ENCODE measurements at regions not wholly inside any gene's neighbourhood (a gene's known extent, or its start where the extent isn't known, plus 50 kb on each side); places are given as distances from the start of the nearest gene placed in this dataset.

DNA sequence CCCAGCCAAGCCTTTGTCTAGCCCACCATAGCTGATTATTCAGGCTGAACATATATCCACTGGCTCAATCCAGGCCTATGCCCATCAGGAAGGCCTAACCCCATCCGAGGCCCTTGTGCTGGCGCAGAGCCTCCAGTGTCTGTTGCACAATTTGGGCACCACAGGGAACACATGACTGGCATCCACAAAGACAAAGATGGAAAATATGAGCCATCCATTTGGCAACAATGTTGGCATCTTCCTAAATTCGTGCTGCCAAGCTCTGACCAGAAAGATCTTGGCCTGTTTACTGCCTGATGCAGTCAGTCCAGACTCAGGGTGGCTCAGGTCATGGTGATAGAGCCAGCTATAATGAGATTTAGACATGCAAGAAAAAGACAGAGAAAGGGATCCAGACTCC, 233.8 kb downstream of the PIK3R1 start:
- DNase-seq (ENCODE audit: extremely low spot score), result no peak
- Histone ChIP-seq H3K4me3 (ENCODE audit: low read depth, low read length) (no peak overlapping the region), H3K4me1 (ENCODE audit: insufficient read depth) (no peaks in the 10 kb centered on the region), H3K36me3 (ENCODE audit: insufficient read depth) (no peaks in the 10 kb centered on the region), H3K27ac (ENCODE audit: low read depth) (no peak overlapping the region)
- 84% methylated on average over 3 of the region's 3 CpGs for WGBS

- H3K36me3 ChIP-seq (ENCODE audit: insufficient read depth), result no peaks in the 10 kb centered on the region
- no peak overlapping the region for H3K4me3 ChIP-seq (ENCODE audit: low read depth, low read length)
- H3K4me1 ChIP-seq (ENCODE audit: insufficient read depth), result no peaks in the 10 kb centered on the region
- DNase-seq (ENCODE audit: extremely low spot score), result no peak
- H3K27ac ChIP-seq (ENCODE audit: low read depth), result no peak overlapping the region
- WGBS, result 79% methylated on average over 5 of the region's 5 CpGs
These were observed 234.8 kb downstream of the PIK3R1 start for GRCh38 chr5:68450245-68450852.

GRCh38 chr5:68452286-68452685, 236.7 kb downstream of the PIK3R1 start:
- WGBS, result 93% methylated on average over 3 of the region's 3 CpGs
- no peak overlapping the region for H3K27ac ChIP-seq (ENCODE audit: low read depth)
- DNase-seq (ENCODE audit: extremely low spot score), result no peak
- H3K36me3 ChIP-seq (ENCODE audit: insufficient read depth), result no peaks in the 10 kb centered on the region
- H3K4me1 ChIP-seq (ENCODE audit: insufficient read depth), result no peaks in the 10 kb centered on the region
- no peak overlapping the region for H3K4me3 ChIP-seq (ENCODE audit: low read depth, low read length)

DNA sequence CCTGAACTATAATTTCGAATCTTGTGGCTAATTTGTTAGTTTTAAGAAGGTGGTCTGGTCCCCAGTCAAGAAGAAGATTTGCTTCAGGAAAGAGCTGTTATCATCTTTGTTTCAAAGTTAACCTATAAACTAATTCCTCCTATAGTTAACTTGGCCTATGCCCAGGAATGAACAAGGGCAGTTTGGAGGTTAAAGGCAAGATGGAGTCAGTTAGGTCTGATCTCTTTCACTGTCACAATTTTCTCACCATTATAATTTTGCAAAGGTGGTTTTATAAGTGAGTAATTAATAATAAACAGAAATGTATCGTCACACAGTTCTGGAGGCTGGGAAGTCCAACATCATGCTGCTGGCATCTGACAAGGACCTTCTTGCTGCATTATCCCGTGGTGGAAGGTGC, 238.6 kb downstream of the PIK3R1 start:
- 92% methylated on average over 3 of the region's 3 CpGs for WGBS

DNA sequence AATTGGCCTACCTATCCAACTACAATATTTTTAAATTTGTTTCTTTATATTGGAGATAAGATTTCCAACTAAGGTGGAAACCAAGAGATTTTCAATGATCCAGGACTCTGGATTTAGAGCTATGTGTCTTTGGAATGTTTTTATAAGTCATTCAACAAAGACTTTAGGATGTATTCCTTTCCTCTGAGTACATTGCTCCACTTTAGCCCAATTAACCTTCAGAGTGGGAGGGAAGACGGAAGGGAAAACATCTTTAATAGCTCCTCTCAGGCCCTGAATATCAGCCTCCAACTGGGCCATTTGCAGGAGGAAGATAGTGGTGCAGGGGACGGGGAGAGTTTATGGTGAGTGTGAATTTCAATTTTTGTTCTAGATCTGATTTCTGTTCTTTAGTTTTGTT, 239.2 kb downstream of the PIK3R1 start:
- WGBS, result 97% methylated on average over 2 of the region's 2 CpGs
- DNase-seq (ENCODE audit: extremely low spot score), result no peak
- H3K4me1 ChIP-seq (ENCODE audit: insufficient read depth), result no peaks in the 10 kb centered on the region
- H3K27ac ChIP-seq (ENCODE audit: low read depth), result no peak overlapping the region
- H3K36me3 ChIP-seq (ENCODE audit: insufficient read depth), result no peaks in the 10 kb centered on the region
- no peak overlapping the region for H3K4me3 ChIP-seq (ENCODE audit: low read depth, low read length)

More for the DNA sequence above, 238.6 kb downstream of the PIK3R1 start:
- Histone ChIP-seq H3K27ac (ENCODE audit: low read depth) (no peak overlapping the region), H3K4me3 (ENCODE audit: low read depth, low read length) (no peak overlapping the region), H3K4me1 (ENCODE audit: insufficient read depth) (no peaks in the 10 kb centered on the region), H3K36me3 (ENCODE audit: insufficient read depth) (no peaks in the 10 kb centered on the region)
- DNase-seq (ENCODE audit: extremely low spot score), result no peak

DNA sequence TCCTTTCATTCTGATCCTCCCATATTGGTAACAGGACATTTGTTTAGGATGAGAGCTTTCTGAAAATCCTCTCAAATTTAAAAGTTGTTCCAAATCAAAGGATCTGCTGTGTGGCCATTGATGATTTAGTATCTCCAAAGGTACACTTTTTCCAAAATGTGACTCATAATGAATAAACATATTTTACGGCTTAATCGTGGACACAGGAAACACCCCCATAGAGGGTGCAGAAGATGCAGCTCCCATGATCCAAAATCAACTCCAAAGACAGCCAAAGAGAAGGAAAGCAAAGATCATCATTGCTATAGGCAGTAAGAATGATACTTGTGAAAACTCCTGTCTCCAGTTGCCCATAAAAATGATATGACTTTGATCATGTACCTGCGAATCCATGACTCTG, 239.7 kb downstream of the PIK3R1 start:
- no peak overlapping the region for H3K27ac ChIP-seq (ENCODE audit: low read depth)
- no peak for DNase-seq (ENCODE audit: extremely low spot score)
- no peaks in the 10 kb centered on the region for H3K4me1 ChIP-seq (ENCODE audit: insufficient read depth)
- WGBS, result 63% methylated on average over 3 of the region's 3 CpGs
- no peak overlapping the region for H3K4me3 ChIP-seq (ENCODE audit: low read depth, low read length)
- H3K36me3 ChIP-seq (ENCODE audit: insufficient read depth), result no peaks in the 10 kb centered on the region

DNA sequence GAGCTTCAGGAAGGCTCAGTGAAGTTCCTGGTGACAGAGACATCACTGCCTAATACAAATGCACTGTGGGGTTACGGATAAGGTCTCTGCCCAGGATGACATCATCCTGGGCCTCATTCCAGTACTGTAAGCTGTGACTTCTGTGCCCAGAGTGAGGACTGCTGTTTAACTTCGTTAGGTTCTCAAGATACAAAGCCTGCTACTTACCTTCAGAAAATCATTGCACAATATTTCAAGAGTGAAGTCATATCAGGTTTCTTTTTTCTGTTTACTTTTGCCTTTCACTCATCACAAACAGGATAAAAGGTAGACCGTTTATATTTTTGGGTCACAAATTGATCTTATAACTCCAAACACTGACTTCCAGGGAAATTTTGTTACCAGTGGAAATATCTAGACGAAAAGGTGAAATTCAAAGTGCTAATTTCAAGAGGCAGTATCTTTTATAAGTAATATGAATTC, 241.2 kb downstream of the PIK3R1 start:
- no peak for DNase-seq (ENCODE audit: extremely low spot score)

DNA sequence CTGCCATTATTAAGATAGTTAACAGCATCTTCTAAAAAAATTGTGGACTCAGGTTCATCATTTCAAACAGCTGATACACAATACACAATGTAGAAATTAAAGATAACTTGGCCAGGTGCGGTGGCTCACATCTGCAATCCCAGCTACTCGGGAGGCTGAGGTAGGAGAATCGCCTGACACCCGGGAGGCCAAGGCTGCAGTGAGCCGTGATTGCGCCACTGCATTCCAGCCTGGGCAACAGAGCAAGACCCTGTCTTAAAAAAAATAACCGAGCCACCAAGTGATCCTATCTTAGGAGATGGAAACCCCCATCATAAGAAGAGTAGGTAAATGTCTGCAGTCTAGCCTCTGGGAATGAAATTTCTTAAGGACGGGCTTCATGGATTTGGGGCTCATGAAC, 241.7 kb downstream of the PIK3R1 start:
- Histone ChIP-seq H3K4me3 (ENCODE audit: low read depth, low read length) (no peak overlapping the region), H3K27ac (ENCODE audit: low read depth) (no peak overlapping the region), H3K4me1 (ENCODE audit: insufficient read depth) (no peaks in the 10 kb centered on the region), H3K36me3 (ENCODE audit: insufficient read depth) (no peaks in the 10 kb centered on the region)
- WGBS, result 96% methylated on average over 8 of the region's 8 CpGs
- no peak for DNase-seq (ENCODE audit: extremely low spot score)

More for the DNA sequence above, 241.2 kb downstream of the PIK3R1 start:
- Histone ChIP-seq H3K36me3 (ENCODE audit: insufficient read depth) (no peaks in the 10 kb centered on the region), H3K27ac (ENCODE audit: low read depth) (no peak overlapping the region), H3K4me3 (ENCODE audit: low read depth, low read length) (no peak overlapping the region), H3K4me1 (ENCODE audit: insufficient read depth) (no peaks in the 10 kb centered on the region)
- WGBS, result 43% methylated on average over 4 of the region's 4 CpGs

DNA sequence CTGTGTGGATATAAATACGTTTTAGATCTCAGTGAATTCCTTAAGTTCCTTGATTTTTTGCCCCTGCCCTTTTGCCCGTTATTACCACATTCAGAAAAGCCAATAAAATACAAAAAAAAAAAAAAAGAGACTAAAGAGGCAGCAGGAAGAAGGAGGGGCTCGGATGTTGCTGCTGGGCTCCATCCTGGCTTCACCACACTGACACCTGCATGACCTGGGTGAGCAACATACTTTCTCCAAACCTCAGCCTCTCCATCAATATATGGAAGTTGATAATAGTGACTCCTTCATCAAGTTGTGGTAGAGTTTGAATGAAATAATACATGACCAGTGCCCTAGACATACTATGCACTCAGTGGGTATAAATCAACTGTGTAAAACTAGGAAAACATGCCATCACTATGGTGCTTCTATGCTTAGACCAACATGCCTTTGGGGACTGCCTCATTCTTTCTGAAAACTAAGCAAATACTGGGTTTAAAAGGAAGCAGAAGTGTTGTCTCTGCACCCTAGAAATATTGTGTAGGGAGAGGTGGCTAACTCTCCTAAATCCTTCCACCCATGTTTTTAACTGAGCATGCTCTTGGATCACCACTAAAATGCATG, 243.0 kb downstream of the PIK3R1 start:
- 72% methylated on average over 3 of the region's 3 CpGs for WGBS
- Histone ChIP-seq H3K4me1 (ENCODE audit: insufficient read depth) (no peaks in the 10 kb centered on the region), H3K27ac (ENCODE audit: low read depth) (no peak overlapping the region), H3K4me3 (ENCODE audit: low read depth, low read length) (no peak overlapping the region), H3K36me3 (ENCODE audit: insufficient read depth) (no peaks in the 10 kb centered on the region)
- no peak for DNase-seq (ENCODE audit: extremely low spot score)

DNA sequence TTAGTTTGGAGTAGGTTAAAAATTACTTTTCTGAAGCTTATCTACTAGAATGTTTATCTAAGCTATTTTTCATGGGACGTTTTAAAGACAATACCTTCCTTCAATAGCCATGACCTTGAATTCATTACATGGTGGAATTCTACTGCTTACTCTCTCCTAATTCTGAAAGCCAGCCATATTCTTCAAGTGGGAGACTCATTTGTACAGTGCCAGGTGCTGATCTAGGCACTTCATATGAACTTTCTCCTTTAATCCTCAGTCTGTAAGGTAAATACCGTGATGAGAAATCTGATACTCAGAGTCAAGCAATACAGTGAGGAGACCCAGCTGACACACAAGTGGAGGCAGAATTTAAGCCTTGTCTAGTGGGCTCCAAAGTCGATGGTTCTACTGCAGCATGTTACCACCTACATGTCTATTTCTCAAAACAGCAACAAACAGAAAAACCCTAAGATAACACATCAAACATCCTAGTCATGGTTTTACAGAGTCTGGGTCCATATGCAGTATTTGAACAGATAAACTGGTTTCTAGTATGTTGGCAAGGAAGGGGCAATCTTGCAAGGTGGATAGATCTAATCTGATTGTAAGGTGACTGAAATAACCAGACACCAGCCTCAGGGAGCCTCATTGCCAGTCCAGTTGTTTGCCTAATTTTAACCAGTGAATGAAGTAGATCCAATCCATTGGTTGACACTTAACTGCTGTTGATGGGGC, 243.7 kb downstream of the PIK3R1 start:
- 50% methylated on average over 3 of the region's 3 CpGs for WGBS
- H3K36me3 ChIP-seq (ENCODE audit: insufficient read depth), result no peaks in the 10 kb centered on the region
- H3K4me3 ChIP-seq (ENCODE audit: low read depth, low read length), result no peak overlapping the region
- no peaks in the 10 kb centered on the region for H3K4me1 ChIP-seq (ENCODE audit: insufficient read depth)
- no peak for DNase-seq (ENCODE audit: extremely low spot score)
- H3K27ac ChIP-seq (ENCODE audit: low read depth), result no peak overlapping the region

GRCh38 chr5:68459810-68460139, 244.2 kb downstream of the PIK3R1 start:
- no peak for DNase-seq (ENCODE audit: extremely low spot score)
- H3K4me1 ChIP-seq (ENCODE audit: insufficient read depth), result no peaks in the 10 kb centered on the region
- no peaks in the 10 kb centered on the region for H3K36me3 ChIP-seq (ENCODE audit: insufficient read depth)
- no peak overlapping the region for H3K27ac ChIP-seq (ENCODE audit: low read depth)
- no peak overlapping the region for H3K4me3 ChIP-seq (ENCODE audit: low read depth, low read length)
- 65% methylated on average over 3 of the region's 3 CpGs for WGBS

DNA sequence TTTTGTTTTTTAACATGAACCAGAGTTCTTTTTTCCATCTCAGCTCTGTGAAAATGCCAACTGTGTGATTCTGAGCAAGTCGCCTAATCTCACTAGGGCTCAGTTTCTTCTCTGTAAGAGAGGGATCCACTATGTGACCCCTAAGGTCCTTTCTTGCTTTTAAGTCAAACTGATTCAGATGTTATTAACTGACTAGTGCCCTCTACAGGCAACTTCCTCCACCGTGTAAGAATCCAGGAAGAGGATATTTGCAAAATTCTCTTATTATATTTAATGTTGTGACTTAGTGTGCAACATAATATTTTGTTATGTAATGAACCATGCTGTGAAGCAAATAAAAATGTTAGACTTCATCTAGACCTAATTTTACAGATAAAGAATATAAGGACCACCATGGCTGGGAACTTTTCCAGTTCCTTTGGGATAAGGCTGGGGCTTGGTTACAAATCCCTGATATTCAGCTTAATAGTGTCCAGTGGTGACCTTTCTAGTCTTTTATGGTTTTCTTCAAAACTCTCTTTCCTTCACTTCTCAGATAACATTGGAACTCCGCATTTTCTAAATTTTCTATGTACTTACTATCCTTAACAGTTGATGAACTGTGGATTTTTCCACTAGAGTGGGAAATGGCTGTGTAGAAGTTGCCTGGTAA, 244.7 kb downstream of the PIK3R1 start:
- H3K4me3 ChIP-seq (ENCODE audit: low read depth, low read length), result no peak overlapping the region
- no peaks in the 10 kb centered on the region for H3K36me3 ChIP-seq (ENCODE audit: insufficient read depth)
- no peaks in the 10 kb centered on the region for H3K4me1 ChIP-seq (ENCODE audit: insufficient read depth)
- DNase-seq (ENCODE audit: extremely low spot score), result no peak
- WGBS, result 53% methylated on average over 3 of the region's 3 CpGs
- no peak overlapping the region for H3K27ac ChIP-seq (ENCODE audit: low read depth)

DNA sequence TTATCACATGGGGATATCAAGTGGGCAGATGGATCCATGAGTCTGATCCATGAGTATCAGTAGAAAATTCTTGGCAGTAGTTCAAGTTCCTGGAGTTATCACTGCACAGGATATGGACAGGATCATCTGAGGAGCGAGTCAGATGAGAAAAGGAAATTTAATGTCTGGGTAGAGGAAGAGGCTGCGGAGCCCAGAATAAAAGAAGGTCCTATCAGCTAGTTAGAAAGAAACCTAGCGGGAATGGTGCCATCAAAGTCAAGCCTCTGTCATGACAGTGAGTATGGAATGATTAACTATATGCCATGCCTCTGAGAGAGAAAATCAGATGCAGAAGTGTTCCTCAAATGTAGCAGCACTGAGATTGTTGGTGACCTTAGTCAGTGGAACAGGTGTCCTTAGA, 248.1 kb downstream of the PIK3R1 start:
- Histone ChIP-seq H3K4me1 (ENCODE audit: insufficient read depth) (no peaks in the 10 kb centered on the region), H3K27ac (ENCODE audit: low read depth) (no peak overlapping the region), H3K4me3 (ENCODE audit: low read depth, low read length) (no peak overlapping the region), H3K36me3 (ENCODE audit: insufficient read depth) (no peaks in the 10 kb centered on the region)
- DNase-seq (ENCODE audit: extremely low spot score), result no peak
- WGBS, result 91% methylated on average over 3 of the region's 3 CpGs

GRCh38 chr5:68464424-68464823, 248.9 kb downstream of the PIK3R1 start:
- Histone ChIP-seq H3K4me1 (ENCODE audit: insufficient read depth) (no peaks in the 10 kb centered on the region), H3K36me3 (ENCODE audit: insufficient read depth) (no peaks in the 10 kb centered on the region), H3K27ac (ENCODE audit: low read depth) (no peak overlapping the region), H3K4me3 (ENCODE audit: low read depth, low read length) (no peak overlapping the region)
- no peak for DNase-seq (ENCODE audit: extremely low spot score)
- 93% methylated on average over 4 of the region's 4 CpGs for WGBS

All from urinary bladder (tissue), 3 donors.